ENCODE measurements at regions not wholly inside any gene's neighbourhood (a gene's known extent, or its start where the extent isn't known, plus 50 kb on each side); places are given as distances from the start of the nearest gene placed in this dataset.
"Not testable (repeated sequence)": the region's sequence is repeated elsewhere in the genome, so short reads cannot be mapped to it uniquely, and the experiment has no call there.

DNA sequence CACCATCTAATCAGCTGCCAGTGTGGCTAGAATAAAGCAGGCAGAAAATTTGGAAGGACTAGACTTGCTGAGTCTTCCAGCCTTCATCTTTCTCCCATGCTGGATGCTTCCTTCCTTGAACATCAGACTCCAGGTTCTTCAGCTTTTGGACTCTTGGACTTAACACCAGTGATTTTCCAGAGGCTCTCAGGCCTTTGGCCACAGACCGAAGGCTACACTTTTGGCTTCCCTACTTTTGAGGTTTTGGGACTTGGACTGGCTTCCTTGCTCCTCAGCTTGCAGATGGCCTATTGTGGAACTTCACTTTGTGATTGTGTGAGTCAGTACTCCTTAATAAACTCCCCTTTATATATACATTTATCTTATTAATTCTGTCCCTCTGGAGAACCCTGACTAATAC, 129.8 kb upstream of the MB21D2 start:
- not testable (repeated sequence) for DNase-seq

DNA sequence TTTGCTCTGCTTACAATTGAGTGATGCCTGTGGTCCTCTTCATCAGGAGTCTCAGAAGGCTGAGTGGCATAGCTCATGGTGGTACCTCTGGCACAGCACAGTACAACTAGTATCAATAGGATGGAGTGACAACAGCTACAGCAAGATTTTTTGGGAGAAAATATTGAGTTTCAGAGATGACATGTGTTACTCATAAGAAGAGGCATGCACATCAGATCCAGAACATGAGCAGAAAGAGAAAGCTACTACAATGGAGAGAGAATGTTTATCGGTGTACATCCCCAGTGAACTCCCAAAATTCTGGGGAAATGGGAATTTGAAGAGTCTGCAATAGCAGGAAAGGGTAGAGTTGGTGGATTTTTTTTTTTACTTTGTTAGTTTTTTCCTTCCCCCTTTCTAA, 130.5 kb upstream of the MB21D2 start:
- no peak for DNase-seq

DNA sequence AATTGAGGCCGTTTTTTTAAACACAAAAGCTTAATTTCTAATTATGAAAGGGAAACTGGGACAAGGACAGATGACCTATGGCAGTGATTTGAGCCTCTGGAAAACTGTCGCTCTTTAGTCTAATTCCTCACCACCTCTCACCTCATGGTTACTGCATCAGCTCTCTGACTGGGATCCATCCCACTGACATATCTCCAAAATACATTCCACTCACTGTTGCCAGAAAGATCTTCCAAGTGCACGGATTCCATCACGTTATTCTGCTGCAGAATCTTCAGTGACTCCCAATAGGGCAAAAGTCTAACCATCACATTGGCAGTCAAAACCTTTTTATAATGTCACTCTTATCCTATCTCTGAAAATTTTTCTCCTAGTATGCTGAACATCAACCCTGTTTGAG, 132.3 kb upstream of the MB21D2 start:
- DNase-seq = no peak

DNA sequence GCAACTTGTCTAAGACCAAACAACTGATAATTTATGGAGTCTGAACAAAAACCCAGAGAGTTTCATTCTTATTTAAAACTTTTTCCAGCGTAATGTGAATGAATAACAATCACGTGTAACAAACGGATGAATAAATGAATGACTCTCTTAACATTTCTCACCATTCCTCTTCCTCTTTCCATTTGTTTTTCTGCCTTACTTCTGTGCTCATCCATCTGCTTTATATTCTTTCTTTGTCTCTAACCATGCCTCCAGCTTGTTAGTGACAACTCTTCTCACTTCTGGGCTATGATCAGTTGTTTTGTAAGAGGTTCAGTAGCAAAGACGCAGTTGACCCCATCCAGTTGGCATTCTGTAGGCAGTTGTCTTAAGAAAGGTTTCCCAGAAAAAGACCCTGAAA, 133.7 kb upstream of the MB21D2 start:
- DNase-seq = no peak

DNA sequence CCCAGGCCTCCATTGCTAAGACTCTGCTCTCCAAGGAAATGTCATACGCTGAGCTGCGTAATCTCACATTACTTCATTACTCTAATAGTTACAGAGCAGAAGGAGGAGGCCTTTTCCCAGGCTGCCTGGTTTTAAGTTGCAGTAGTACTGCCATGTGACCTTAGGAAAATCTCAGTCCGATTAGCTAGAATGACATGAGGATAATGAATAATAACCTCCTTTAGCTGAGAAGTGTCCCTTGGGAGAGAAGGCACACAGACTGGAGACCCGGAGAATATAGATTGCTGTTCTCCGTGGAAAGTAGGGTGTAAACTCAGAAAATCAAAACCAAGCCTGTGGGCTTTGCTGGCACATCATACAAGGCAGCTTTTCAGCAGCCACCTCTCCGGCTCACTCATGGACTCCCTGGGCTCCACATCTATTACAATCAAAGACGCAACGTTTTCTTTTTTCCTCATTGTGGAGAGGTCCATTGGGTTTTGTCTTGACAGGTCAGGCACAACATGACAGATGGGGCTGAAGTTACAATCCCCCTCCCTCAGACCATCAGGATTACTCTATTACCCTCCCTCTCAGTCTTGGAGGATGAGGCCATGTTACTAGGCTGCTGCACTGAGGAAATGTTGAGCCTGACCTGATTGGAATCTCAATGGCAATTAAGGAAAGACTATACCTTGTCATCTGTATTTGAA, 134.8 kb upstream of the MB21D2 start:
- DNase-seq = no peak

DNA sequence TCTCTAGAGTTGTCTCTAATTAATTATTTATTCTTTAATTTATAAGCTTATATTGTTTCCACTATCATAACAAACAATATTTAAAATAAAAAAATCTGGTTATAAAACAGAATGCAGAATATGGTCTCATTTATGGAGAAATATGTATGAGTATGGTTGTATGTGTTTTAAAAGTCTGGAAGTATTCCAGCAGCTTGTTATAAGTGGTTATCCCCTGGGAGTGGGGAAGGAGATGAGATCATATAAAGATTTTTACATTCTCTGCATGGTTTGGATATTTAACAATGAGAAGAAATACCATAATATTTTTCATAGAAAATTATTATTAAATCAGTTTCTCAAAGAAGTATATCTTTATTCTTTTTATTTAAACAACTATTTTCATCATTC, 135.4 kb upstream of the MB21D2 start:
- DNase-seq = no peak

DNA sequence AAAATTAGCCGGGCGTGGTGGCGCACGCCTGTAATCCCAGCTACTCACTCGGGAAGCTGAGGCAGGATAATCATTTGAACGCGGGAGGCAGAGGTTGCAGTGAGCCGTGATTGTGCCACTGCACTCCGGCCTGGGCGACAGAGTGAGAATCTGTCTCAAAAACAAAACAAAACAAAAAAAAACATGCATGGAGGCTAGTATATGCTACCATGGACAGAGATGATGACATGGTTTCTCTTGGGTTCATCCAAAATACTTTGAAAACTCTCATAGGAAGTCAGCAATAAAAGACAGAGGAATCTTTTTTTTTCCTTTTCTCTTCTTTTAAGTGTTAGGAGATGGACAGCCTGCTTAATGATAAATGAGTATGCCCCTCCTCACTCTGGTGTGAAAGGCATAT, 137.7 kb upstream of the MB21D2 start:
- no peak for DNase-seq

DNA sequence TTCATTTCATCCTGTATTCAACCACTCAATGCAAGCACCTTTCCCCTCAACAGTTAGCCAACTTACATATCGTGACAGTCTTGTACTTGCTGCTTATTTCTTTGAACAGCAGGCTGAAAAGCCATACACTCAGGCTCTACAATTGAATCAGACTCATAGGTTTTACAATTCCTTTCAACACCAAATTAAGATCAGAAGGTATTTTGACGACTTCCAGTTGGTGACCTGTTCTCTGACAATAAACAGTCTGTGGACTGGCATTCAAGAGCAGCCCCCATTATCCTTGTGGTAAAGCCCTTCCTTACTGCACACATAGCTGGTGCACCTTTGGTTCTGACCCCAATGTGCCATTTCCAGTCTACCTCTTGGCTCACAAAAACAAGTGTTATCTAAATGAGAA, 140.0 kb upstream of the MB21D2 start:
- DNase-seq = no peak

DNA sequence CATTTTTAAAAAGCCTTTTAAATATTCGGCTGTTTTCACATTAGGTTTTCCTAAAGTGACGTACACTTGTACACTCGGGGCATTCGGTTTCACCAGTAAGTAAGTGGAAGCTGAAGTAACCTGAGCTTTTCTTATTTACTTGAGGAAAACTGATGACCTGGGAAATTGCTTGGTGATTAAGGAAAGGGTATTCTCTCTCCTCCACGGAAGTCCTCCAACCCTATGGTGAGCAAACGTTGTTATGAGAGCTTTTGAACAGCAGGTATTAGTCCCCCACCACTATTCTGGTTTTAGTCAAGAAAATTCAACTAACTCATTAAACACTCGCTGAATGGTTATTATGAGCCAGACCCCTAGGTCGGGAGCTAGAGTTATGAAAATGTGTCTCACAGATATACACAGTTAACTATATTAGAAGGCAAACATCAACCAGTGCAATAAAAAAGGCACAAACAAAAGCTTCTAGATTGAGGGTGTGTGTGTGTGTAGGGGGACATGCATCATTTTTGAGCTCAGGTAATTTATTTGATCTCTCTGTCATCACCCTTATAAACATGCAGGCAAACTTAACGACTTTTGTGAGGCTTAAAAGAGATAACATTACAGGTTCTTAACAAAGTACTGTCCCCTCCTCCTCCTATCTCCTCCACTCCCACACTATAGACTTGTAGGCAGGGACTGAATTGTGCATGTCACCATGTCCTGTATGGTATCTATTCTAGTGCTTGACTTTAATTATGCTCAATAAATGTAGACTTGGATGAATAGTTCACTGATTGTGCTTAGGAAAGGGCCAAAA, 143.3 kb upstream of the MB21D2 start:
- DNase-seq = no peak

DNA sequence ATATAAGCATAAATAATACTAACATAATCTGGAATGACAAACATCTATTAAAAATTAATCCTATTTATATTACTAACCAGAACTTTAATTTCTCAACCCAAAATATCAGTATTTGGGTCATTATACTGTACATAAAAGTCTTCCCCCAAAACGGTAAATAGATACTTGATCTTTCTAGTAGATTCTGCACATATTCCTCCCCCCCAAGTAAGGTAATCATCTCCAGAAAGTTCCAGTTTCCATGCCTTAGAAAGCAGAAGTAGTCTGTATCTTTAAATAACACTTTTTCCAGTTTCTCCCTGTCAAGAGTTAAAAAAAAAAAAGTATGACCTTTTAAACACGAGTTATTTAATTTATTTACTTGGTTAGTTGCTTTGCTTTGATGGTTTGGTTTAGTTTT, 150.7 kb upstream of the MB21D2 start:
- DNase-seq = no peak

DNA sequence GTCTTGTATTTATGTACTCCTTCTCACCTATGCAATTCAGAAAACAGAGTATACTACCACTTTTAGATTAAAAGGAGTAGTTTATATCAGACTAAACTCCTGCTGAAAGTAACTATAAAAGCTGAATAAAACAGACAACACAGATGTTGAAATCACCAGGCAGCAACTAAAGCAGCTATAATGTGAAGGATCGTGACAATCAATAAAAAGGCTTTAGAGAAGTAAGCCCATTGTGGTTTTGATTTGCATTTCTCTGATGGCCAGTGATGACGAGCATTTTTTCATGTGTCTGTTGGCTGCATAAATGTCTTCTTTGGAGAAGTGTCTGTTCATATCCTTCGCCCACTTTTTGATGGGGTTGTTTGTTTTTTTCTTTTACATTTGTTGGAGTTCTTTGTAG, 152.1 kb upstream of the MB21D2 start:
- DNase-seq = not testable (repeated sequence)

DNA sequence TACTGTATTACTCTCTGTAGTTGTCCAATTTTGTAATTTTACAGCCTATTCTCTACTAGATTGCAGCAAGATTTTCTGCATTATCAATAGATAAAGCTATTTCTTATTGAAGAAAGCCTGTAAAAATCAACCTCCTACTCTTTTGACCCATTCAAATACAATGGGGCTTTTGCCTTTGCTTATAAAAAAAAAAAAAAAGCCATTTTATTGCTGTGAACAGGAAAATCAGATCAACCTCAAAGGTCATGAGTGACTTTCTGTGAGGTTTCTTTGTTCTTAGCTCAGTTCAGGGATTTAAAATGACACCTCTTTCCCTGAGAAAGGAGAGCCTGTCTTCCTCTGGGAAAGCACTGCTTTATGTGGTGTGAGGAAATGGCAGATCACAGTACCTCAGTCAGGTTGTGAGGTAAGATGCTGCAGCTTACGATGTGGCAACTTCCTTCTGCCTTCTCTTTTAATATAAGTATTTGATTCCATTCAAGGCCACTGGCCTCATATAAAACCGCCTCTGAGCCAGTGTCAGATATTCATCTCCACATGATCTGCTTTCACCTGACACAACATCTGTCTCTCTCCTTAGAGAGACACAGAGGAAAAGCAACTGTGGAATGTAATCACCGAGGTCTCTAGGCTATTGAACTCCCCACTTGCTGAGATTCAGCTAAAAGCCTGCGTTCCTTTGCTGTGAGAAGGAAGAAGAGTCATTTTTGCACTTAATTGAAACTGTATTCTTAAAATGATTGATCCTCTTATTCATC, 161.5 kb upstream of the MB21D2 start:
- DNase-seq = no peak

DNA sequence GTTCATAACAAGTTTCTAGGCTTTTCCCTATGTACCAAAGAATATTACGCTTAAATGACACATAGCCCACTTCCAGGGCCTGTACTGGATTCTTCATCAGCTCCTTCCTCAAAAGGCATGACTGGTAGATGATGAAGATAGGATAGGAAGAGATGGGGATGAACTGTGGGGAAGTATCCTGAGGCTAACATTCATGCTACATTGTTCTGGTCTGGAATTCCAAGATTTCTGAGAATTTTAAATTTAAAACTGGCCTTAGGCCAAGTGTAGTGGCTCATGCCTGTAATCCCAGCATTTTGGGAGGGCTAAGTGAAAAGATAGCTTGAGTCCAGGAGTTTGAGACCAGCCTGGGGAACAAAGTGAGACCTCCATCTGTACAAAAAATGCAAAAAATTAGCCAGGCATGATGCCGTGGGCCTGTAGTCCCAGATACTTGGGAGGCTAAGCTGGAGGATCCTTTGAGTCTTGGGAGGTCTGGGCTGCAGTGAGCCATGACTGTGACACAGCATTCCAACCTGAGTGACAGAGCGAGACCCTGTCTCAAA, 160.1 kb upstream of the PLAAT1 start:
- no peak for DNase-seq

DNA sequence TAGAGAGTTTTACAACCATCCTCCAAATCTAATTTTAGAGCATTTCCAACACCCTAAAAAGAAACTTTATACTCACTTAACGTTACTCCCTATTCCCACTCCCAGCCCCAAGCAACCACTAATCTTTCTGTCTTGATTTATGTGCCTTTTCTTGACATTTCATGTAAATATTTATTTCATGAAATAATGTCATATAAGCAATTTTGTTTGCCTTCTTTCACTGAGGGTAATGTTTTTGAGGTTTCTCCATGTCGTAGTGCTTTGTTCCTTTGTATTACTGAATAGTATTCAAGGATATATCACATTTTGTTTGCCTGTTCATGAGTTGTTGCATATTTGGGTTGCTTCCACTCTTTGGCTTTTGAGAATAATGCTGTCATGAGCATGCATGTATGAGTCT, 155.4 kb upstream of the PLAAT1 start:
- DNase-seq = no peak

DNA sequence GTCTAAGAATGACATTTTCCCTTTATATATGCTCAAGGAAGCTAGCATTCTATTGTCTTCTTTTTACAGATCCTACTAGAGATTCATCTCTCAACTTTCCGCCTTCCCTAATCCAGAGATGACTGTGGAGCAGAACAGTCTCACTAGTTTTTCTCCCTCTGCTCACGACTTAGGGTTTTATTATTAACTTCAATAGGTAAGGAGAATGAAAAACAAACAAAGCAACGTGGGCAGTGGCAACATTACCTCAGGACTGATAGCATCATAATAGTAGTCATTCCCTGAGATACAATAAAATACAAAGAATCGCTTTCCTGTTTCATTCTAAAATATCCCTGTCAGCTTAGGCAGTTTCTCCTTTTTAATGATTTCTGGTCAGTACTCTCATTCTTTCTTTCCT, 154.3 kb upstream of the PLAAT1 start:
- no peak for DNase-seq

DNA sequence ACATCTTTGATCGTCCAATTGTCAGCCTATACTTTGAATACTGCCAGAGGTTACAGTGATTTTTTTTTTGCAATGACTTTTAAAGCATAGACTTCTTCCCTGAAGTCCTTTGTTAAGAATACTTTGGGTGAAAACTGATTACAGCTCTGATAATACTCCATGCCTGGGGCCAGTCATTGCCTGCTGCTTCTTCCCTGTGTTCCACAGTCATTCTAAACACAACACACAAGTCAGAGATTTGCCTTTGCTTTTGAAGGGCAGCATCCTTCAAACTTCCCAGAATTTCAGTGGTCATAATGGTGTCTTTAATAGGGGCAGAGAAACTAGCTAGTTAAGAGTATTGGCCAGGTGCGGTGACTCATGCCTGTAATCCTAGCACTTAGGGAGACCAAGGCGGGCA, 153.7 kb upstream of the PLAAT1 start:
- no peak for DNase-seq

DNA sequence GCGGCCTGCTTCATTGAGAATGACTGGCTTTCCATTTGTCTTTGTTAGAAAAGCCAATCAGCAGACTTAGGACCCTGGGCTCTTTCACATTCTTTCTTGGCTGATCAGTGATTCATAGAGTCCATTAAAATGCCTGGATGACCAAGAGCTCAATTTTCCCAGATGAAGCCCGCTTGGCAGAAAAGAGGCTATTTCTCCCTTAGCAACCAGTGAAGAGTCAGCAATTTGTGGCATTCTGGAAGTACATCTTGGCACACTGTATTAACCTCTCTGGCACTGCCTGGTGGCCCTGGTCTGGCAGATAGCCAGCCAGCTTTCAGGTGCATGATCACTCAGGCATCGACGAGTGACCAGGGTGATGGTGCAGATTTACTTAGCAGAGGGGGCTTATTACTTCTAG, 145.7 kb upstream of the PLAAT1 start:
- no peak for DNase-seq

DNA sequence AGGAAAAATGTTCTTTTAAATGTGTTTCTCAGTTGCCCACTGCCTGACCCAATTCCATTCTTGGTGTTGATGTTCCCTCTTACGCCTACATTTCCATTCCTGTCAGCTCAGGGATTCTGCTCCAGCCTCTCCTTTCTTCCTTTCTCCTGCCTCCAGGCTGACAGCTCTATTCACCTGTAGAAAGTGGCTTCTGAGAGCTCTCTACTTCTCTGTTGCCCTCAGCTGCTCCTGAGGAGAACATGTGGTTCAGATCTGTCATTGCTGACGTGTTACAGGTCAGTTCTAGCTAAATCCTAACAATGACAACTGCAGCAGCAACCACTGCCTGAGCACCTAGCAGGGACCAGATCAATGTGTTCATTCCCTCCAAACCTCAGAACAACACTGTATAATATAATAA, 144.9 kb upstream of the PLAAT1 start:
- DNase-seq = no peak

DNA sequence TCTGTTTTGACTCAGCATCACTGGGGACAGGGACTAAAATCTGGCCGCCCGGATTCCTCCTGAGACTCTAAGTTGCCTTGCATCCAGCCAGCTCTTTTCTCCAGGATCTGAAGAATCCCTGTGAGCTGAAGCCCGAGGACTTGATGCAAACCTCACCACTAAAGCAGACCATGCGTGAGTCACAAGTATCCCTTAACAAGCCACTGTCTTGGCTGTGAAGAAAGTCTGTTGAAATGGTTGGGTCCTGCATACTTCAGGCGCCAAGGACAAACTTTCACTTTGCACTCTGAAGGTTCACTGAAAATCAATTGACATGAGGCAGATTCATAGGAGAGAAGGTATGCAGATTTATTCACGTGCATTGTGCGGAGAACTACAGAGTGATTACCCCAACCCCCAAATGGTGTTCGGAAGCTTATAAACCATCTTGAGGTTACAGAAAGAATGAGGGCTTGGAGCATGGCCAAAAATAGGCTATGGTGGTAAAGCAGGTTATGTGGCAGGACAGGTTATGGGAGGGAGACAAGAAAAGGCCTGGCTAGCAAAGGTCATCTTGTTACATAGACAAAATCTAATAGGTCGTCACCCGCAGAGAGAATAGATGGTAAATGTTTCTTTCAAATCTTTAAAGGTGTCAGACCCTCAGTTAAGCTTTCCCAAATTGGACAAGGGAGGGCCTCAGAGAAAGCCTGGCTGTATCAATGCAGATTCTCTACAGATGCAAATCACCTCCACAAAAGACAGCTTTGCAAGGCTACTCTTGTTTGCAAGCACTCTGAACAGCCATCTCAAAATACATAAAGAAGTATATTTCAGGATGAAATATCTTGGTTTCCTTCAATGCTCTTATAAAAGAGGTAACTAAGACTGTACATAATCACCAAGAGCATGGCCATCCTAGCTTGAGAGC, 126.3 kb upstream of the PLAAT1 start:
- DNase-seq = no peak

DNA sequence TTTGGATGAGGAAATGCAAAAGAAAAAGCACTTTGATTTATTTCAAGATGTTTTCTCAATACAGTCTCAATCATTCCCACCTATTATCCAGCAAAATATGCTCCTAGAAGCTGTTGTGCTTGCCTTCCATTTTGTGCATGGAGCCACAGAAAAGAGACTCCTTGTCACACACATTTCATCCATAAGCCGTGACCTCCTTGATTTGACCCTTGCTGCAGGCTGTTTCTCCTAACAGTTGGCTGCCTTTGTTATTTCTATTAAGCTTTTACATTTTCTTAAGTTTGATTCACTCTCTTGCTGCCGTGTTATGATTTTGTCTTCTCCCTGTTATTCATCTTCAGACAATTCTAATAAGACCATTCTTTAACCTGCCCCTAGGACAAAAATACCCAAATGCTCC, 124.2 kb upstream of the PLAAT1 start:
- no peak for DNase-seq

DNA sequence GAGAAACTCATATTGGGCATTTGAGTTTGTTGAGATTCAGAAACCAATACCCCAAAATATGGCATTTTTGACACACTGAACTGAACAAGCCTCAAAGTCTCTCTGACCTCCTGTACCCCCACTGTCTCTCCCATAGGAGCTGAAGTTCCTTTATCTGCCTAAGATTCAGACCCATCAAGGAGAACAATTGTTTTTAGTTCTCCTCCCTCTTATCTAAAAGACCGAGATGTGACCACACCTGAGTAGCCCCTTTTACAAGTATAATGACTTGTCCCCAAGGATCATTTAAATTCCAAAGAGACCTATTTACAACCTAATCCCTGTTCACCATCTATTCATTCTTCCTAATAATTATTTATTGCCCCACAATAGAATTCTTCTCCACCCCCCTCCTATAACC, 122.1 kb upstream of the PLAAT1 start:
- DNase-seq = no peak

DNA sequence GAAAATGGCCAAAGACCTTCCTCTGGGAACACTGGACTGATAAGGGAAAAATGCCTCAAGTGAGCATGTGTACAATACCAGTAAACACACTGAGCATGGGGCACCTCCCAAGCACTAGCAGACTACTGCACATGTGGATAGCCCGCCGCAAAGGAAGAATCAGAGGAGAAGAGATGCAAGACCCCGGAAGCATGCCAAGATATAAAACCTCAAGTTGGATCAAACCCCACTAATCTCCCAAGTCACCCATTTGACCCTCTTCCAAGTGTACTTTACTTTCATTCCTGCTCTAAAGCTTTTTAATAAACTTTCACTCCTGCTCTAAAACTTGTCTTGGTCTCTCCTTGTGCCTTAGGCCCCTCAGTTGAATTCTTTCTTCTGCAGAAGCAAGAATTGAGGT, 121.1 kb upstream of the PLAAT1 start:
- DNase-seq = no peak

DNA sequence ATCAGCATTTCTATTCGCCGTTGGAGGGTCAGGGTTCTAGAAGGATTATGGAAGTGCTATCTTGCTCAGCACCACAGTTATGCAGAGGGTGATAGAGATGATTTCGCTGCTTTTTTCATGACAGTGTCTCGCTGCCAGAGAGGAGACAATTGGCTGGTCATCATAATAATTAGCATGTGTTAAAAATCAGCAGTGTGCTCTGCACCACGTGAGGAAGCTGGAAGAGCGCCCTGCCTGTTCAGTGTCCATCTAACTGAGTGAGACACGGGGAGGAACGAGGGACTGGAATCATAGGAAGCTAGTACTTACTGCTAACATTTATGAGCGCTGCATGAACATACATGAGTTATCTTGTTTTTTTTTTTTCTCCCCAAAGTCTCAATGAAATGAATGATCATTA, 116.2 kb upstream of the PLAAT1 start:
- no peak for DNase-seq
